HL-60 (cell line): ENCODE measurements at regions not wholly inside any gene's neighbourhood (a gene's known extent, or its start where the extent isn't known, plus 50 kb on each side); places are given as distances from the start of the nearest gene placed in this dataset.

ENCODE experiments used
- DNase-seq, 2 experiments: peaks; one replicate each; pipeline ENCODE4 v3.0.0-alpha.2; 2010 to 2020; ENCODE audit warnings: low read depth in 1 of 2, low spot score in 1 of 2
- H3K27ac ChIP-seq: fragments of 250-450 bp; sonication (Bioruptor Pico); replicated peaks from 2 replicates; pipeline ENCODE4 v1.5.1; 2020; ENCODE audit warnings: mild to moderate bottlenecking, moderate library complexity
- H3K27me3 ChIP-seq: fragments of 250-450 bp; sonication (Bioruptor Pico); 2 replicates; pipeline ENCODE4 v1.5.1; 2021; ENCODE audit warnings: mild to moderate bottlenecking, moderate library complexity; ENCODE audit not compliant: insufficient read depth, poor library complexity, severe bottlenecking
- H3K4me3 ChIP-seq: replicated peaks from 2 replicates; pipeline ENCODE4 v1.5.1; 2011; ENCODE audit warnings: mild to moderate bottlenecking, control low read depth, low read length; ENCODE audit not compliant: insufficient read depth
- GABPA ChIP-seq: IDR thresholded peaks from 2 replicates; pipeline ENCODE4 v1.6.1; 2012; ENCODE audit warnings: low read depth
- POLR2AphosphoS5 ChIP-seq: IDR thresholded peaks from 2 replicates; pipeline ENCODE4 v1.6.1; 2012; ENCODE audit warnings: low read depth
- SPI1 ChIP-seq: IDR thresholded peaks from 2 replicates; pipeline ENCODE4 v1.6.1; 2012; ENCODE audit warnings: low read depth, mild to moderate bottlenecking, borderline replicate concordance
- TF ChIP-seq, protein P1 (sequence below): IDR thresholded peaks from one replicate; pipeline ENCODE4 v1.5.1; 2011; ENCODE audit warnings: low read length, control low read depth, inconsistent platforms; ENCODE audit not compliant: insufficient read depth
- TF ChIP-seq, protein P2 (sequence below): IDR thresholded peaks from 2 replicates; pipeline ENCODE4 v1.6.1; 2012; ENCODE audit warnings: low read depth; ENCODE audit not compliant: insufficient replicate concordance

DNA sequence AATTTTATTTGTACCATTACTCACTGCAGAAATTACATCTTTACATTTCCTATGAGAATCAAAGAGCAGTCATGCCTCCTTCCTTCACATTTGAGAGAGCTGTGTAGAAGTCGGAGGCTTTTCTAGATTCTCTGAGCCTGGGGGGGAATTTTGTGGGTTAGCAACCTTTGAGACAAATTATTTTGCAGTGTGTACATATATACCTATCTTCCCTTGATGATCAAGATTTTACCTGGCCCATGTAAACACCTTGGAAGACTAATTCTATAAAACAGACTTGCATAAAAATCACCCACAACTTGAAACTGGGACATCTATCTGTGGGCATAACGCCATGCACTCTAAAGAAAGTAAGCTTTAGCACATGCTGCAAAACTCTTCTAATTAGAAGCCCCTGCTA, 491.5 kb upstream of the MDFIC2 start:
- TF ChIP-seq POLR2AphosphoS5 (no peak), SPI1 (no peak), GABPA (no peak)
- TF ChIP-seq, protein P1, sequence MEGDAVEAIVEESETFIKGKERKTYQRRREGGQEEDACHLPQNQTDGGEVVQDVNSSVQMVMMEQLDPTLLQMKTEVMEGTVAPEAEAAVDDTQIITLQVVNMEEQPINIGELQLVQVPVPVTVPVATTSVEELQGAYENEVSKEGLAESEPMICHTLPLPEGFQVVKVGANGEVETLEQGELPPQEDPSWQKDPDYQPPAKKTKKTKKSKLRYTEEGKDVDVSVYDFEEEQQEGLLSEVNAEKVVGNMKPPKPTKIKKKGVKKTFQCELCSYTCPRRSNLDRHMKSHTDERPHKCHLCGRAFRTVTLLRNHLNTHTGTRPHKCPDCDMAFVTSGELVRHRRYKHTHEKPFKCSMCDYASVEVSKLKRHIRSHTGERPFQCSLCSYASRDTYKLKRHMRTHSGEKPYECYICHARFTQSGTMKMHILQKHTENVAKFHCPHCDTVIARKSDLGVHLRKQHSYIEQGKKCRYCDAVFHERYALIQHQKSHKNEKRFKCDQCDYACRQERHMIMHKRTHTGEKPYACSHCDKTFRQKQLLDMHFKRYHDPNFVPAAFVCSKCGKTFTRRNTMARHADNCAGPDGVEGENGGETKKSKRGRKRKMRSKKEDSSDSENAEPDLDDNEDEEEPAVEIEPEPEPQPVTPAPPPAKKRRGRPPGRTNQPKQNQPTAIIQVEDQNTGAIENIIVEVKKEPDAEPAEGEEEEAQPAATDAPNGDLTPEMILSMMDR, result no peak
- TF ChIP-seq, protein P2, sequence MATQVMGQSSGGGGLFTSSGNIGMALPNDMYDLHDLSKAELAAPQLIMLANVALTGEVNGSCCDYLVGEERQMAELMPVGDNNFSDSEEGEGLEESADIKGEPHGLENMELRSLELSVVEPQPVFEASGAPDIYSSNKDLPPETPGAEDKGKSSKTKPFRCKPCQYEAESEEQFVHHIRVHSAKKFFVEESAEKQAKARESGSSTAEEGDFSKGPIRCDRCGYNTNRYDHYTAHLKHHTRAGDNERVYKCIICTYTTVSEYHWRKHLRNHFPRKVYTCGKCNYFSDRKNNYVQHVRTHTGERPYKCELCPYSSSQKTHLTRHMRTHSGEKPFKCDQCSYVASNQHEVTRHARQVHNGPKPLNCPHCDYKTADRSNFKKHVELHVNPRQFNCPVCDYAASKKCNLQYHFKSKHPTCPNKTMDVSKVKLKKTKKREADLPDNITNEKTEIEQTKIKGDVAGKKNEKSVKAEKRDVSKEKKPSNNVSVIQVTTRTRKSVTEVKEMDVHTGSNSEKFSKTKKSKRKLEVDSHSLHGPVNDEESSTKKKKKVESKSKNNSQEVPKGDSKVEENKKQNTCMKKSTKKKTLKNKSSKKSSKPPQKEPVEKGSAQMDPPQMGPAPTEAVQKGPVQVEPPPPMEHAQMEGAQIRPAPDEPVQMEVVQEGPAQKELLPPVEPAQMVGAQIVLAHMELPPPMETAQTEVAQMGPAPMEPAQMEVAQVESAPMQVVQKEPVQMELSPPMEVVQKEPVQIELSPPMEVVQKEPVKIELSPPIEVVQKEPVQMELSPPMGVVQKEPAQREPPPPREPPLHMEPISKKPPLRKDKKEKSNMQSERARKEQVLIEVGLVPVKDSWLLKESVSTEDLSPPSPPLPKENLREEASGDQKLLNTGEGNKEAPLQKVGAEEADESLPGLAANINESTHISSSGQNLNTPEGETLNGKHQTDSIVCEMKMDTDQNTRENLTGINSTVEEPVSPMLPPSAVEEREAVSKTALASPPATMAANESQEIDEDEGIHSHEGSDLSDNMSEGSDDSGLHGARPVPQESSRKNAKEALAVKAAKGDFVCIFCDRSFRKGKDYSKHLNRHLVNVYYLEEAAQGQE, result no peak
- Histone ChIP-seq H3K4me3 (no peak overlapping the region), H3K27me3 (no peaks in the 10 kb centered on the region), H3K27ac (no peak overlapping the region)
- DNase-seq, result no peak

DNA sequence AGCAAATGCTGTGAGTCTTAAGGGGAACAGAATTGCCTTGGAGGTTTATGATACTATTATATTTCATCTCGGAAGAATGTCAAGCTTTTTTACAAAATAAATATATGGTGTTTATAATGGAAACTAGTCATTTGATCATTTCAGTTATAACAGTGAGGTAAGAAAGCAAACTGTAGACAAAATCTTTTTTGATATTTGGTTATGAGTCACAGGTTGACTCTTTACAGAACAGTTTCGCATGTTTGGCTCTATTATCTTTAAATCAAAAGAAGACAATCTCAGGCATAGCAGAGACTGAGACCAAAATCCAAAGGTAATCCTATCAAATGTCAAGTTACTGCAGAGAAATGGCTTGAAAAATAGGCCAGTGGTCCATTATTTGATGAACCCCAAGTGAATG, 490.9 kb upstream of the MDFIC2 start:
- no peak overlapping the region for H3K27ac ChIP-seq
- no peaks in the 10 kb centered on the region for H3K27me3 ChIP-seq
- no peak for DNase-seq
- TF ChIP-seq, protein P2, result no peak
- no peak overlapping the region for H3K4me3 ChIP-seq

DNA sequence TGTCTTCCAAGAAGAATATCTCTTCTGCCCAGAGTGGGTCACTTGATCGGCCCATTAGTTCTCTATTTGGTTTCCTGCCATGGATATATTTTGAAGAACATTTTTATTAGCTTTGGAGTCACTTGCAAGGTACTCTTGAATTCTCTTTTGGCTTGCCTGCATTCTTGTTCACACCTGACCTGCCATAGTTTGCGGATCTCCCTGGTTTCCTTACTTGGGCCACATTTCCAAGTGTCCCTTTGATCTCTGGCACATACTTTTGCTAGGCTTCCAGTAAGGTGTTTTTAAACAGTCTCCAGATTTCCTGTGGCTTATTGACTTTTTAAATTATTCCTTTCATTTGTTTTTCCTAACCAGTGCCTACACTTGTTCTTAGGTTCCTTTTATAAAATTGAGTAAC, 488.5 kb upstream of the MDFIC2 start:
- Histone ChIP-seq H3K27ac (no peak overlapping the region), H3K4me3 (no peak overlapping the region), H3K27me3 (no peaks in the 10 kb centered on the region)
- TF ChIP-seq, protein P1, result no peak
- TF ChIP-seq, protein P2, result no peak
- TF ChIP-seq GABPA (no peak), POLR2AphosphoS5 (no peak), SPI1 (no peak)
- no peak for DNase-seq

DNA sequence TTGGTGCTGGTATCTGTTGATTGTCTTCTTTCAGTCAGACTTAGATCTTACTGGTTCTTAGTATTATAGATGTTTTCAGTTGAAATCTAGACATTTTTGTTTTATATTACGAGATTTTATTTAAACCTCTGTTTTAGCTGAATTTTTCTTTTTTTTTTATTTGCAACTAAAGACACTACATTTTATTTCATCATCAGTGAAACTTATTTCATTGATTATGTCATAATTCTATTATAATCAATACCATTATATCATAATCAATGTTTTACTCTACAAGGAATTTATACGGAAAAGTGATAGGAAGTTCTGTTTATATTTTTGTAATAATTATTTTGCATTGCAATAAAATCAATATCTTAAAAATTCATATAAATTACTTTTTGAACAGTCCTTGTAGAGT, 477.4 kb upstream of the MDFIC2 start:
- Histone ChIP-seq H3K4me3 (no peak overlapping the region), H3K27me3 (no peaks in the 10 kb centered on the region), H3K27ac (no peak overlapping the region)
- TF ChIP-seq, protein P2, result no peak
- TF ChIP-seq, protein P1, result no peak
- TF ChIP-seq POLR2AphosphoS5 (no peak), SPI1 (no peak)
- no peak for DNase-seq
